COR-L47 (cell line): ENCODE measurements at regions not wholly inside any gene's neighbourhood (a gene's known extent, or its start where the extent isn't known, plus 50 kb on each side); places are given as distances from the start of the nearest gene placed in this dataset.

Experiments used
- DNase-seq: peaks from one replicate; lab custom pipeline; 2025; lab: John Stamatoyannopoulos, UW

DNA sequence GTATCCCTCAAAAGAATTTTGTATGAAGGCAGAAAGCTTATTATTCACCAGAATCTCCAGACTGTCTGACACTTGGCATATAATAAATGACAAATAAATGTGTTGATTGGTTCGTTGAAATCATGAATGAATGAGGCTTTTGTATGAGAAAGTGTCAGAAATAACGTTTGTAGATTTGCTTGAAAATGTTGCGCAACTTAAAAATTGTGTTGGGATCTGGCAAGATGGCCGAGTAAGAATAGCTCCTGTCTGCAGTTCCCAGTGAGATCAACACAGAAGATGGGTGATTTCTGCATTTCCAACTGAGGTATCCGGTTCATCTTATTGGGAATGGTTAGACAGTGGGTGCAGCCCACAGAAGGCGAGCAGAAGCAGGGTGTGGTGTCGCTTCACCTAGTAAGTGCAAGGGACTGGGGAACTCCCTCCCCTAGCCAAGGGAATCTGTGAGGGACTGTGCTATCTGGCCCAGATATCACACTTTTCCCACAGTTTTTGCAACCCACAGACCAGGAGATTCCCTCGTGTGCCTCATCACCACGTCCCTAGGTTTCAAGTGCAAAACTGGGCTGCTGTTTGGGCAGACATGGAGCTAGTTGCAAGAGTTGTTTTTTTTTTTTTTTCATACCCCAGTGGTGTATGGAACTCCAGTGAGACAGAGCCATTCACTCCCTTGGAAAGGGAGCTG is 759.0 kb downstream of the LTN1 start:
- DNase-seq = no peak

DNA sequence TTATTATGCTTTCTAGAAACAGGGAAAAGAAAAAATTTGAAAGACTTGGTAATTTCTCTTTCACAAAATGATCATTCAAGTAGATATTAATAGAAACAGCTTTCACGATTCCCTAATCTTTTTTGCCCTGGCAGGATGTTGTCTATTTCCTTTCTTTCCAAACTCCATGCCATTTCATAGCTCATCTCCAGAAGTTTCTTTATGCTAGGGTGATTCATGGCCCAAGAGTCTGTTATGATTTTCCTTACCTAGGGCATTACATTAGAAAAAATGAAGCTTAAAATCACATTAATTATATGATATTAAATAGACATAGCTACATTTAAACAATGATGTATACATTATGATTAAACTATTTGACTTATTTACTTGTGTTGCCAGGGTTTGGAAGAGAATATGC is 762.1 kb downstream of the LTN1 start:
- DNase-seq = no peak

DNA sequence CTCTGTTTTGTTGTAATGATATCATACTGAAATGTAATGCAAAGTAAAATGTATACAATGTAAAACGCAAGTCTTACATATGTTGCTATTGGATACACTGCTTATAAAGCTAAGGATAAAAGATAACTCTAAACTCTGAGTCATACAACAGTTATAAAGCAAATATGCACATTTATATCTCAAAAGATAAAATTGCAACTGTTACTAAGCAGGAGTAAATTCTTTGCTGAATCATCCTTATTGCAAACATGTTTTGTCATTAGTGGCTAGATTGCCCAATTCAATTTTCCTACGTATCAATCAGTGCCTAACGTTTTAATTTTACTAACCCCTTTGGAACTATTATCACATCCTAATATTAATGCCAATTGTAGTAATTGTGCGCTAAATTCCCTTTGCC is 762.9 kb downstream of the LTN1 start:
- no peak for DNase-seq

DNA sequence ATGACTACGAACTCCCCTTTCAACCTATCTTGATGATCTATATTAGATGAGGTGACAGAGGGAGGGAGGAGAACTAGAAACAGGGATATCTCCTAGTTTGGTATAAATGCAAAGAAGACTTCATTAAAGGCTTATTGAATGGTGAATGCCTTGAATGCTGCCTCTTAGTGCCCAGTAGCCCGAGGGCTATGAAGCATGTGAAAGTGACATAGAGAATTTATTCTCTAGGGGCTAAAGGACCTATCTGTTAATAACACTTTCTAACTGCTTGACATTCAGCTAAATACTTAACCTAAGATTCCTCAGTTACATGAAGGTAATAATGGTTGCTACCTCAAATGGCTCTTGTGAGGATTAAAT is 764.1 kb downstream of the LTN1 start:
- no peak for DNase-seq

DNA sequence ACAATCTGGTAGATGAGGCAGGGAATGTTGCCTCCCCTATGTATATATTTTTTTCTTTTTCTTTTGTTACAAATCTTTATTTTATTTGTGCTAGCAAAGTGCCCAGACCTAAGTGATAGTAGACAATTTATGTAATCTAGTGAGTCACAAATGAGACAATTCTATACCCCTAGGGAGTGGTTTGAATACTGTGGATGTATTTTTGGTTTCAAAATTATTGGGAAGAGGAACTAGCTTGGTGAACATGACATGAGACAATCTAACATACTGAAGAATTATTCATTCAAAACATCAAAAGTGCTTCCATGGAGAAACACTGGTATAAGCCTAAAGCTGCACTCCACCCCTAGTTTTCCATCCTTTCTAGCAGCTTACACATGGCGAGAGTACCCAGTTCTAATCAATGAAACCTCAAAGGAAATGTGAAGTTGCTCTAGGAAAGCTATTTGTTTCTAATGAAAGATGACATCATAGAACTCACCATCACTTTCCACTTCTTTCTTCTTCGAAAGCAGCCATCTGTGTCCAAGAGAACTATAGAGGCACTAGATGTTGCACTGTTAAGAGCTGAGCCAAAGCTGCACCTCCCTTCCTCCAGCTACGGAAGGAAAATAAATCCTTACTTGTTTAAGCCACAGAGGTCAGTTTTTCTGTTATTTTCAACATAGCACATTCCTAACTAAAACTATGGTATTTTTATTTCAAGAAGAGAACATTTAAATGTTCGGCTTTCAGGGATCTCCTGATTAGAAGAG is 764.6 kb downstream of the LTN1 start:
- DNase-seq = no peak

DNA sequence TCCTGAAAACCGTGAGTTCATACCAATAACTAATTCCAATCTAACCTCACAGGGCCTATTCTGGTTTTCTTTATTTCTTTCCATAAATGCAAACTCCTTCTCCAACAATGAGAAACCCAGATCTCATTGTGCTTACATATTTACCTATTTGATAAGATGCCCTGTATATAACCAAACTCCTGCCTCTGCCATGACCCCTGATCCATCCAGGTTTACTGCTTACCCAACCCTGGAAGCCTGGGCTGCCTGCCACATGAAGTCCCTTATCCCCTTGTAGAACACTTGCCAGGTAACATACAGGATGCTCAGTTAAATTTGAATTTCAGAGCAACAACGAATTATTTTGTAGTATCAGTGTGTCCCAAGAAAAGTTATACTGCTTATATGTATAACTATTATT is 766.1 kb downstream of the LTN1 start:
- no peak for DNase-seq

DNA sequence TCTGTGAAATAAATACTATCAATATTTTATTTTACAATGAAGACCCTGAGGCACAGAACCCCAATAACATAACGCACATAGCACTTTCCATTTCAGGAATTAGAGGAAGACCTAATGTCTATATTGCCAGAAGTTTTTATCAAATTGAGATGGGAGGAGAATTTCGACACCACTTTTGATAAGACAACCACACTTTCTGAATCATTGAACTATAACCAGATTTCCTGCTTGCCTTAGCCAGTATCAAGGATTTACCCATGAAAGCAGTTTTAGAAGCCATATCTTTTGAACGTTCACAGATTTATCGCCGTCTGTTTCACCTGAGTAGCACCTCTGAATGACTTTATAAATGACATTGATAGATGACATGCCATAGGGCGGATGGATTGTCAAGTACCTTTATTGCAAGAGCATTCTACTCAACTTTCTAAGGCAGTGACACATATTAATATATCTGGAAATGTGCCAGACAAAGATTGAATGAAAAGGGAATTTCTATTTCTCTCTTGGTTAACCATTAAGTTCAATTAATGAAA is 768.4 kb downstream of the LTN1 start:
- DNase-seq = no peak

DNA sequence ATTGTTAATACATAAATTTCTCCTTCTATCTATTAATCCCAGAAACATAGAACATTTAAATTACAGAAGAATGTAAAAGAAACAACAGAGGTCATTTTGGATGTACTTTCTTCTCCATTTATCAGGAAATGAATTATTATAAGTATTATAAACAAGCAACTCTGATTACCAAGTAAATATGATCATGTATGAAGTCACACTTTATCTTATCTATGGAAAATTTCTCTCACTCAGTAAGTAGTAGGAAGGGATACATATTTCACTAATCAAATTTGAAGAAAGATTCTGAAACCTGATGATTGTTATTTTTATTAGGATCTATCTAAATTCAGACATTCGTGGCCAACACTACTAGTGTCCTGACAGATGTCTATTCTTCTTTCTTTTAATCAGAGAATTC is 770.7 kb downstream of the LTN1 start:
- no peak for DNase-seq

DNA sequence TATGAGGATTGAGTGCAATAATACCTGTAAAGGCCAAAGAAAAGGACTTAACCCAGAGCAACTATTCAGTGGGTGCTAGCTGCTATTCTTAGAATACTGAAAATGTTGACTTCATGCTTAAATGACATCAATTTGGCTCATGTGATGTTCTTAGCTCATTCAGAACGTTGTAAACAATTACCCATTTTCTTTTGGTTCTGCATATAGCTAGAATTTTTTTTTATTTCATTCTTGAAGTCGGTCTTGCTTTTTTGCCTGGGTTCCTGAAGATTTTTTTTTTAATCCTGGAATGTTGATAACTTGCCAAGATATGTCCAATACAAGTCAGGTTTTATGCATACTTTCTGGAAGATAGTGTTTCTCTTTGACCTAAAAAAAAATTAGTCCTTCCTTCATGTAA is 772.0 kb downstream of the LTN1 start:
- no peak for DNase-seq

DNA sequence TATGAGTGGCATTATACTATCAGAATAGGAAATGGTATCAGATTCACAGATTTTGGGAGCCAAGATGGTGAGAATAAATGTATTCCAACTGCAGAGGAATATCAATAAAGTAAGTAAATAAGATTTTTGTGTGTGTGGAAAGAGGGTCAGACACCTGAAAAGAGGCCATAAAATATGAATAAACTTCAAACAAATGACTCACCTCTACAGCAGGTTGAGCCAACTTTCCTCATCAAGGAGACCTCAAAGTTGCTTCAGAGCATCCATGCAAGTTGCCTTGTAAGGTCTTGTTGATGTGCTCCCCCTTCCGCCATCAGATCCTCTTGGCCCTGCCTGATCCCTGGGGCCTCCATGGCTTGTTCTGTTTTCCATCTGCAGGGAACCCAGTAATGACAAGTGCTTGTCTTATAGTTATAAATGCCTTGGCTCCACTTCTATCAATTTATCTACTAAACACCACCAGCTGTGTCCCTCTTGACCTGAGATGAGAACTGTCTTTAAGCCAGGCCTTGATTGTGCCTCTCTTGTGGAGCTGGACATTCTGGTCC is 775.6 kb downstream of the LTN1 start:
- no peak for DNase-seq

DNA sequence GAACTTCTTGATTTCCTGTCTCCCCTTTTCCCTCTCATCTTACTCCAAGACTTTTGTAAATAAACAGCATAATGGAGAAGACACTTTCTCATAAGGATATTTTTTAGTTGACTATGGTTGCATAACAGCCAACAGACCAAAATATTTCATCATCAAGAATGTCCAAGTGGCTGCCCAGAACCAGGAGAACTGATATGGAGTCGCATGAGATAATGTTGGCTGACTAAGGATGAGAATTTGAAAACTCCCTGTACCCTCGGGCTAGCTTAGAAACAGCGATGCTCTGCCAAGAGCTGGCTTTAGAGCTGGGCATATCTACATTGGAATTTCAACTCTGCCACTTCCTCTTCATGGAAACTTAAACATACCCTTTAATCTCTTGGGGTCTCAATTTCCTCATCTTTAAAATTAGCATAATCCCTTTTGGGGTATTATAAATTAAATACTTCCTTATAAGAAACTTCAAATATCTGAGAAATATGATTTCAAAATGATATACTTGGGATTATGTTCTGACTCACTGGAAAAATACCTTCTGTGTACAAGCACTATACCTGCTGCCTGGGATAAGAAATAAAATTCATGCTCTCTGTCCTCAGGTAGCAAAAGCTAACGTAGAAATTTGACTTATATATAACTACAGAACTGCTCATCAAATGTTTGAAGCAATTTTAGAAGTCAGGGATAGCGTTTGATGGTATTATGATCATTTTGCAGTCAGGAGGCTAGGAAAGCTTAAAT is 777.3 kb downstream of the LTN1 start:
- DNase-seq = no peak

DNA sequence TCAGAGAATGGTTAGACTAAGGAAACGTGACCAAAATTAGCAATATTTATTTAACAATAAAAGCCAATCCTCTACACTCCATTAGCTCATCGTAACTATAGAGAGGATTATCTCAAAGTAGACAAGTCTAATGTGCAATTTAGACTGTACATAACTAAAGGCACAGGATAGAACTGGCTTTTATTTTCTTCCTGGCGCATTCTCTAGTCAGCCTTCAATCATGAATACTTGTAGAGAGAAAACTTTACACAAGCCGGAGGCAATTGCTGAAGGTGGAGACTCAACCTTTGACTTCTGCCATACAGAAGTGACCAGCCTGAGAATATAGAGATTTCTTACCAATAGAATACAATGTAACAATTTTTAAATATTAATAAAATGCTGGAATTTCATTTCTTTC is 777.9 kb downstream of the LTN1 start:
- DNase-seq = no peak

DNA sequence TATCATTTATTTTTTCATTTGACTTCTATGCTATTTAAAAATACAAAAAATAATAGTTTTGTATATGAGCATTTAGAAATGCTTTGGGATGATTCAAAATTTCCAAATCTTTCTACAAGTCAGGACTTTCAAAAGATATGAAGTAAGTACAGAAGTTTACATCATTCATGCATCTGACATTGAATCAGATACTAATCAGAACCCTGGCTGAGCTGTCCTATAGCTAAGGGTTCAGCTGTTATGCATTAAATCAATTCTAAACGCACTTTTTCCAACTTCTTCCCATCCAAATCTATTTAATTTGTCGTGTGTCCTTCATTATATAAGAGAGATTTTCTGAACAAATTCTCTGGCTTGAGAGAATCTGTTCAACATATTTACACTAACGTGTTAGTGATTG is 779.4 kb downstream of the LTN1 start:
- DNase-seq = no peak

DNA sequence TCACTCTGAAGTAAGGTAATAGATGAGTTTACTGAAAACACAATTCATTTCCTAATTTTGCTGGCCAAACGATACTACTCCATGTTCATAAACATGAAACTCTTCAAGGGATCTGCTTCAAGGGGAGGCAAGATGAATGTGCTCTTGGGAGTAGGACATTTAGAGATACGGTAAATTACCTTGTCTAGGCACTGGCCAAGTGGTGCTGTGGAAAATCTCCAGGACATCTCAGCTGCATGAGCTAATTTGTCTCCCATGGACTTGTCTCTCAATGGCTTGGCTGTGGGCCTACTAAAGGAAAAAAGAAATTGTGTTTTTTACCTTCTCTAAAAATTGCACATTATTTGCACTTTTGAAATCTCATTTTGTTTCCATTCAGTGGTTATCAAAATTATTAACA is 780.6 kb downstream of the LTN1 start:
- DNase-seq = no peak

DNA sequence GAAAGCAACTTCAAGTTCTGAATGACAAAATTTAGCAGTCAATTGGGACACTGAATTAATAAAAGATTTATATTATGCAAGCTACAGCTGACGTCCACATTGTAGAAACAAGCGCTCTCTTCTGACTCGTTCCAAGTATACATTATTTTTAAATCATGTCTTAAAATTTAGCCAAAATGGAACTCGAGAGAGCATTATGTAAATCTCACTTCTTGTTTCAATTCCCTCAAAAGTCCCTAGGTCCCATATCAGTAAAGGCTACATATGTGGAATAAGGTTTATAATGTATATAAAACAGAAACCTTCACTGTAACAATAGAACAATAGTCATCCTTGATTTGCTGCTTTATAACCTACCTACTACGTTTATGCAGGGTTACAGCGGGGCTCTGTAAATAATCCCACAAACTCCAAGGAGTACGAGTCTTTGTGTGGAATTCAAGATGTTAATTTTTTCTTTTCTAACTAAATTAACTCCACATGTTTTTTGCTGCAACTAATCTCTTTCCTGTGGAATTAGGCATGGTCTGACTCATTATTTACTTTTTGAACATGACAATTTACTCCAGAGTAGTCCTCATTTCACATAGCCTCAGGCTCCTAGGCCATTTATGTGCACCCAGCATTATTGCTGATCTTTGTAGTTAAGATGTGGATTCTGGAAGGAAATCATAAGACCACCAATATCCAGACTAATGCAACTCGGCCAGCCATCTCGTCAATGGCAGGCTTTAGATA is 785.1 kb downstream of the LTN1 start:
- no peak for DNase-seq

DNA sequence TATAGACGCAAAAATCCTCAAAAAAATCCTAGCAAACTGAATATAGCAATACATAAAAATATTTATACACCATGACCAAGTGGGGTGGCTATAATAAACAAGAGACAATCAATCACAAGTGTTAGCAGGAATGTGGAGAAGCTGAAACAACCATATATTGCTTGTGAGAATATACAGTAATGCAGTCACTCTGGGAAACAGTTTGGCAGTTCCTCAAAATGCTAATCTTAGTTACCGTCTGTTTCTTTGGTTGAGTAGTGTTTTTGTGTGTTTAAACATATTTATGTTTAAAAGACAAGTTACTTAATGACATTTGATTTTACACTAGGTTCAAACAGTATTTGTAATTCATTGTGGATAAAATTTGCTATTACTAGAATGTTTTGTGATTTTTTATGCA is 792.0 kb downstream of the LTN1 start:
- no peak for DNase-seq

DNA sequence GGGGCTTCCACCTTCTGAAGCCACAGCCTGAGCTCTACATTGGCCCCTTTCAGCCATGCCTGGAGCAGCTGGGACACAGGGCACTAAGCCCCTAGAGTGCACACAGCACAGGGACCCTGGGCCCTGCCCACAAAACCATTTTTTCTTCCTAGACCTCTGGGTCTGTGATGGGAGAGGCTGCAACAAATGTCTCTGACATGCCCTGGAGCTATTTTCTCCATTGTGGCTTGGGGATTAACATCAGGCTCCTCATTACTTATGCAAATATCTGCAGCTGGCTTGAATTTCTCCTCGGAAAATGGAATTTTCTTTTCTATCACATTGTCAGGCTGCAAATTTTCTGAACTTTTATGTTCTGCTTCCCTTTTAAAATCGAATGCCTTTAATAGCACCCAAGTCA is 795.7 kb downstream of the LTN1 start:
- DNase-seq = no peak

DNA sequence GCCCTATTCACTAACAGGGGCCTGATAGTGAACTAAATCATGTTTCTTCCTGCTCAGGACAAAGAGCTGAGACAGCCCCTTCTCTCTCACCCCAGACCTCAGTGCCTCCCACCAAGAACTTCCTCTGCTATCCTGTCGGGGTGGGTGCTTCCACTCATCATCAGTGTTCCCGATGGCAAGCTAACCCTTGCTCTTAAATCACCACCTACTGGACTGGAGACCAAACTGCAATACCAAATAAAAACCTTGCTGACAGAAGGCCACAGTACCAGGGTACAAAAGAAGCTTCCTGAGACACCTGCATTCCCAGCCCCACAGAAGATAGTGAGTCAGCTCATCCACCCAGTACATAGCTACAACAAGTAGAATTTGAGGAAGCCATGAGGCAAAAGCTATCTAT is 799.5 kb downstream of the LTN1 start:
- DNase-seq = no peak

DNA sequence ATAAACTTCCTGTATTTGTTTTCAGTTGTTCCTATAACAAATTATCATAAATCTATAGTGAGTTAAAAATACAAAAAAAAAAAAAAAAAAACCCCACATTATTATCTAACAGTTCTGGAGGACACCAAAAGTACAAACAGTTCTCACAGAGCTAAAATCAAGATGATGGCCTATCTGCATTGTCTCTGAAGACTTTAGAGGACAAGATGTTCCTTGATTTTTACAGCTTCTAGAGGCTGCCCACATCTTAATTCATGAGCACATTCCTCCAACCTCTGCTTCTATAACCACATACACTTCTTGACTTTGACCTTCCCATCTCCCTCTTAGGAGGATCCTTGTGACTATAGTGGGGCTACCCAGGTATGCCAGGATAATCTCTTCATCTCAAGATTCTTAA is 806.1 kb downstream of the LTN1 start:
- DNase-seq = no peak

DNA sequence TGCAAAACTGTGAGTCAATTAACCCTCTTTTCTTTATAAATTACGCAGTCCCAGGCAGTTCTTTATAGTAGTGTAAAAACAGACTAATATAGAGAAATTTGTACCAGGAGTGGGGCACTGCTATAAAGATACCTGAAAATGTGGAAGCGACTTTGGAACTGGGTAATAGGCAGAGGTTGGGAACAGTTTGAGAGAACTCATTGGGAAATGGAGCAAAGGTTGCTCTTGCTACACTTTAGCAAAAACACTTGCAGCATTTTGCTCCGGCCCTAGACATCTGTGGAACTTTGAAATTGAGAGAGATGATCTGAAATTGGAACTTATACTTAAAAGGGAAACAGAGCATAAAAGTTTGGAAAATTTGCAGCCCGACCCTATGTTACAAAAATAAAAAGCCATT is 810.9 kb downstream of the LTN1 start:
- no peak for DNase-seq

DNA sequence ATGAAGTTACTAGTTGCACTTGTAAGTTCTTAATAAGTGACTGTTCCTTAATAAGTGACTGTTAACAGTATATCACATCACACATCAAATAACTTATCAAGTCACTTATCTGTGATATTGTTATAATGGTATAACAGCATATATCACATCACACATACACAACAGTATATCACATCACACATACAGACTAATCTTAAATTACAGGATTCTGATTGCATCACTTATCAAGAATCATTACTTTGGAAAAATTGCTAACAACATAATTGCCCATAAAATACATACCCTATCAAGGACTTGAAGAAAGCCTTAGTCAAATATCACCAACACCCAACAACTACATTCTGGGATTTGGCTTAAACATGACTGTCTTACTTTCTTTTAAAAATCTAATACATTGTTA is 813.5 kb downstream of the LTN1 start:
- no peak for DNase-seq

DNA sequence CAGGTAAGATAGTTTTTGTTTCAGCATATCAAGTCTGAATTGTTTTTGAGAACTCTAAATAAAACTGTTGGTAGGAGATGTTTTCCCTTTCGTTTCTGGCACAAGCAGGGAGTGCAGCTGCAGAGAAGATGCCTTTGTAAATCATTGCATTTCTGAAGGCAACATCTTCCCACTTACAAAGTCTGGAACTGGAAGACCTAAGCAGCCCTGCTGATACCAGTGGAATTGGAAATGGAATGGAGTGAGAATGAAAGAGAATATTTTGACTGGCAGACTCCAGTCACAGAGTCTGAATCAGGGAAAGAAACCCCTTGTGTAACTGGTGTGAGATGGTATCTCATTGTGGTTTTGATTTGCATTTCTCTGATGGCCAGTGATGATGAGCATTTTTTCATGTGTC is 815.6 kb downstream of the LTN1 start:
- DNase-seq = no peak
